ENCODE measurements at regions not wholly inside any gene's neighbourhood (a gene's known extent, or its start where the extent isn't known, plus 50 kb on each side); places are given as distances from the start of the nearest gene placed in this dataset.

DNA sequence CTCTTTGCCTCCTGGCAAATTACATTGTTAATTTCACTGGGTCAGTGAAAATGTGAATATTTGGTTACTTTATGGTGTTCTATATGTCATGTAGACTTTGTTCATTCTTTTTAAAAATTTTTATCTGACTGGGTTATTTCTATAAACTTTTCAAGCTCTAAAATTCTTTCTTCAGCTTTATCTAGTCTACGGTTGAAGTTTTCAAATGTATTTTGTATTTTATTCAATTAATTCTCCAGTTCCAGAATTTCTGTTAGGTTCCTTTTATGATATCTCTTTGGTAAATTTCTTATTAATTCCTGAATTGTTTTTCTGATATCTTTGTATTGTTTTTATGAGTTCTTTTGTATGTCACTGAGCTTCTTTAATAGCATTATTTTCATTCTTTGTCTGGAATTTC is 228.1 kb downstream of the LPIN1 start:
- TF ChIP-seq, protein P1, sequence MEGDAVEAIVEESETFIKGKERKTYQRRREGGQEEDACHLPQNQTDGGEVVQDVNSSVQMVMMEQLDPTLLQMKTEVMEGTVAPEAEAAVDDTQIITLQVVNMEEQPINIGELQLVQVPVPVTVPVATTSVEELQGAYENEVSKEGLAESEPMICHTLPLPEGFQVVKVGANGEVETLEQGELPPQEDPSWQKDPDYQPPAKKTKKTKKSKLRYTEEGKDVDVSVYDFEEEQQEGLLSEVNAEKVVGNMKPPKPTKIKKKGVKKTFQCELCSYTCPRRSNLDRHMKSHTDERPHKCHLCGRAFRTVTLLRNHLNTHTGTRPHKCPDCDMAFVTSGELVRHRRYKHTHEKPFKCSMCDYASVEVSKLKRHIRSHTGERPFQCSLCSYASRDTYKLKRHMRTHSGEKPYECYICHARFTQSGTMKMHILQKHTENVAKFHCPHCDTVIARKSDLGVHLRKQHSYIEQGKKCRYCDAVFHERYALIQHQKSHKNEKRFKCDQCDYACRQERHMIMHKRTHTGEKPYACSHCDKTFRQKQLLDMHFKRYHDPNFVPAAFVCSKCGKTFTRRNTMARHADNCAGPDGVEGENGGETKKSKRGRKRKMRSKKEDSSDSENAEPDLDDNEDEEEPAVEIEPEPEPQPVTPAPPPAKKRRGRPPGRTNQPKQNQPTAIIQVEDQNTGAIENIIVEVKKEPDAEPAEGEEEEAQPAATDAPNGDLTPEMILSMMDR (IDR thresholded peaks at IDR 0.05; ENCODE audit: low read depth, low read length): no peak
- no peak for DNase-seq (ENCODE audit: extremely low read depth, low read depth)

DNA sequence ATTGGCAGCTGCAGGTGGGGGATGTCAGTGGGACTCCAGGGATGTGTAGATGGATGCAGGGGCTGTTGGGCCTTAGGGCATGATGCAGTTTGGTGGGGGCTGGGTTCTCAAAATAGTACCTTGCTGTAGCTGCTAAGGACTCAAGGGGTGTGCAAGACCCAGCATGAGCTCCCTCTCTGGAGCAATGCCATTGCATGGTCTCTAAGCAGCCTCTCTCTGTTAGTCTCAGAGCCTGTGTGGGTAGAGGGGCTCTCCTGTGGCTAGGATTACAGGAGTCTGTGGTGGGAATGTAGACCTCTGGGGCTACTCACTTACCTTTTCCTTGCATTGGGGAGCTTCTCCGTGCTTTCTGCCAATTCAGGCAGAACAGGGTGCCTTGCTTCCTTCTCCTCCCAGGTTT is 228.9 kb downstream of the LPIN1 start:
- DNase-seq (ENCODE audit: extremely low read depth, low read depth): no peak
- TF ChIP-seq, protein P1 (IDR thresholded peaks at IDR 0.05; ENCODE audit: low read depth, low read length): no peak

DNA sequence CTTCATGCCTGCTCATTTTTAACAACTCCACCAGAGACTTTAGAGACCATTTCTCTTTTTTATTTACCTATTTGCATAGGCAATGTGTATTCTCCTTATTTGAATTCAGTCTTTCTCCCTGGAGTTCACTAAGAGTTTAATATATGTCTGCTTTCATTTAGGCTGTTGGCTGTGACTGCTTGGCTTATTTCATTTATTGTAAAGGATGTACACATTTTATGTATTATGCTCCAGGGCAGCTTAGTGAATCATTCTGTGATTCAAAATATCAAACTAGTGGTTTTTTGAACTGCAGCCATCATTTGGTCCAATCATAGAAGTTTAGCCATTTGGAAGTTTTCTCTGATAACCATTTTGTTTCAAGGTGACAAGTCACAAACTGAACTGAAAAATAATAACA is 229.6 kb downstream of the LPIN1 start:
- TF ChIP-seq, protein P1 (IDR thresholded peaks at IDR 0.05; ENCODE audit: low read depth, low read length): no peak
- DNase-seq (ENCODE audit: extremely low read depth, low read depth): no peak

DNA sequence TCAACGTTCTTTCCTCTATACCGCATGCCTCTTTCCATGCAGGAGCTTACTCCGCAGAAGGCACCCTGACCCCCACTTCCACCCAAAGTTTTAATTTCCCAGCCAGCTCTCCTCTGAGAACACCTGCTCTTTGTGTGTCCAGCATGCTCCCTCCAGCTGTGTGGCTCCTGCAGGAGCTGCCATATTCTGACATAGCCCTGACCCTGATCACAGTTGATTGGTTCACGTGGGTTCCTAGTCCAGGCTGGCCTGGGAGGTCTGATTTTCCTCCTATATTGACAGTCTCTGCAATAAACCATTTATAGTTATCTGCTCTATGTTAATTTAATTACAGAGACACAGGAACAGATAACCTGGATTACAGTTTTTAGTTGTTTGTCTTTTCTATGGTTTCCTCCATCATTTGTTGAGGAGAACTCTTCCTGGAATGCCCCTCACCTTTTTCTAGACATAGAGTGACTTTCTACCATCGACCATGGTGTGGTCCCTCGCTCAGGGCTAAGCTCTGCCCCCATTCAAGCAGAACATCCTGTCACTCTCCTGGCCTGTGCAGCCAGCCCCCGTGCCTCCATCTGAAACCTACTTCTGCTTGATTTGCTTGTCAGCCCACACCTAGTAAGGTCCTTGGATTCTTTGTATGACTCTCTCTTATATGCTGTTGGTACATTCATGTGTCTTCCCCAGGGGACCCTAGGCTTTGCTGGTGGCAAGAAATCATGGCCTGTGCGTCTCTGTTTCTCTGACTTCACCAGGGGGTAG is 231.5 kb downstream of the LPIN1 start:
- no peak for DNase-seq (ENCODE audit: extremely low read depth, low read depth)
- TF ChIP-seq, protein P1 (IDR thresholded peaks at IDR 0.05; ENCODE audit: low read depth, low read length): no peak

DNA sequence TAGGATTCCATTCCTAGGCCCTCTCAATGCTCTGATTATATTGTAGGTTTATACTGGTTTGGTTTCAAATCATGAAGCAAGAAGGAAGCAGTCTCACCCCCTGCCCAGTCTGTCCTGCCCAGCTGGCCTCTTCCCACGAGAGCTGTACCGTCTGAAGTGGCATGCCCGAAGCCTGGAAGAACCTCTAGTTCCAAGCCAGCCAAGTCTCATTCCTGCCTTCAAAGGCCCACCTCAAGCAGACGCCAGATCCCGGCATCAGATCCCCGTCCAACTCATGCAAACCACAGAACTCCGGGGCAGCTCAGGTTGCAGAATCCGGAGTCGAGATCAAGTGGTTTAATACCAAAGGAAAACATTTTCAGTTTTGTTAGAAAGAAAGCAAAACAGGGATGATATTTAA is 234.4 kb downstream of the LPIN1 start:
- DNase-seq (ENCODE audit: extremely low read depth, low read depth): peak; percentile 20
- TF ChIP-seq, protein P1 (IDR thresholded peaks at IDR 0.05; ENCODE audit: low read depth, low read length): no peak

DNA sequence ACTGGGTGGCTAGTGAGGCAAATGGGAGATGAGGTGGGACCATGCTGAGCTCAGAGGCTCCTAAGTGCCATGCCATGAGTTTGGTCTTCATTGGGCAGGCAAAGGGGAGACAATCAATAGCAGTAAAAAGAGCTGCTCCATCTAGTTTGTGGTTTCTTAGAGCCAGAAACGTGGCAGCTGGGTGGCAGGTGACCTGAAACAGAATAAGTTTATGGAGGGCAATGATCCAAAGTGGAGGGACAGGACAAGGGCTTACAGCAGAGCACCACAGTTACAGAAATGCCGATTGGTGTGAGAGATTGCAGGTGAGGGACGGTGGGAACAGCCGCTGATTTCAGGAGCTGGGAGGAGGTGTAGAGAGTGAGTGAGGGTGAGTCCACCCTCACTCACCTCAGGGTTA is 237.0 kb downstream of the LPIN1 start:
- TF ChIP-seq, protein P1 (IDR thresholded peaks at IDR 0.05; ENCODE audit: low read depth, low read length): no peak
- DNase-seq (ENCODE audit: extremely low read depth, low read depth): no peak

DNA sequence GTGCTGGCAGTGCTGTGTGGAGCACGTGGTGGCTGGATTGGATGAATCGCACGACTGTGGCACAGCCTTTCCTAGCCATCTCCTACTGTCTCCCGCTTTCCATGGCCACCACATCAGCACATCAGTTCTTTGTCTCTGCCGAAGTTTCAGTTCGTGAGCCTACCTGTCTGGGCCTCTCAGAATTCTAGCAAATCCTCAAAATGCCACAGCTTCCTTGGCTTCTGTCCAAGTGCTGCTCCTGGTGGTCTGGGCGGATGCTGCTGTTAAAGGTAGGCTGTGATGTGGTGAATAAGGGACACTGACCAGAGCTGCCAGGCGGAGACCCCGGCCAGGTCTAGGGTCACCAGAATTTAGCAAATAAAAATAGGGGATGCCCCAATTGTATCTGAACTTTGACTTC is 237.4 kb downstream of the LPIN1 start:
- no peak for DNase-seq (ENCODE audit: extremely low read depth, low read depth)
- TF ChIP-seq, protein P1 (IDR thresholded peaks at IDR 0.05; ENCODE audit: low read depth, low read length): no peak

All from AG09319 (cell line).